ENCODE measurements at regions not wholly inside any gene's neighbourhood (a gene's known extent, or its start where the extent isn't known, plus 50 kb on each side); places are given as distances from the start of the nearest gene placed in this dataset.

DNA sequence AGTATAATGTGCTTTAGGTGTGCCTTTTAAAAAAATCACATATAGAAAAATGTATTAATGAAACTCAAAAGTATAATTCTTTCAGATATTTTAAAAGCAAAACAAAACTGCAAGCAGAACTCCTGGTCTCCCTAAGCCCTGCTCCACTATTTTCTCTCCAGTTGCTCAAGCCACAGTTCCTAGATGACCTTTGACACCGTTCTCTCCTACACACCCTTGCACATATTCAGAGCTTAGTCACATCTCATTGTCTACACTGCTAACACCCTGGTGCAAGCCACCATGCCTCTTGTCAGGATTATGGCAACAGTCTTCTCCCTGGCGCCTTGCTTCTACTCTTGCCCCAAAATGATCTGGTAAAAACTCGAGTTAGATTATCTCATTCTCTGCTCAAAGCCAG, 50.2 kb upstream of the ROR1 start (continued):
- no peak for TF ChIP-seq REST (IDR thresholded peaks at IDR 0.05; ENCODE audit: low read depth, low read length)
- TF ChIP-seq EZH2phosphoT487 (IDR thresholded peaks at IDR 0.05; ENCODE audit: borderline replicate concordance, low read depth), result no peak
- no peak for TF ChIP-seq RXRA (IDR thresholded peaks at IDR 0.05; ENCODE audit: borderline replicate concordance, low read depth)
- no peak for TF ChIP-seq GABPA (IDR thresholded peaks at IDR 0.05; ENCODE audit: low read depth)
- TF ChIP-seq NFIC (IDR thresholded peaks at IDR 0.05; ENCODE audit: borderline replicate concordance), result no peak
- no peak for TF ChIP-seq POLR2AphosphoS5 (IDR thresholded peaks at IDR 0.05; ENCODE audit: low read depth, low read length)

Data from SK-N-SH (cell line).